Neutrophil (primary cell): ENCODE measurements at regions not wholly inside any gene's neighbourhood (a gene's known extent, or its start where the extent isn't known, plus 50 kb on each side); places are given as distances from the start of the nearest gene placed in this dataset.

Experiments used
- H3K27ac ChIP-seq: fragments of 200-600 bp; sonication (generic); 2 replicates; pipeline ENCODE4 v1.5.1; 2016; ENCODE audit warnings: mild to moderate bottlenecking, moderate library complexity
- H3K27me3 ChIP-seq: fragments of 200-600 bp; sonication (generic); 2 replicates; pipeline ENCODE4 v1.6.0; 2016; ENCODE audit warnings: mild to moderate bottlenecking
- H3K36me3 ChIP-seq: fragments of 200-600 bp; sonication (generic); 2 replicates; pipeline ENCODE4 v1.5.1; 2017
- H3K4me1 ChIP-seq, 2 experiments: fragments of 200-600 bp in 1 of 2; sonication (generic) in 1 of 2; 1 replicate in 1 of 2; 2 replicates in 1 of 2; pipeline versions ENCODE4 v1.5.1 to v1.6.1; 2013 to 2016; ENCODE audit warnings: low read depth in 1 of 2, low read length in 1 of 2, mild to moderate bottlenecking in 1 of 2, moderate library complexity in 1 of 2; ENCODE audit not compliant: control insufficient read depth in 1 of 2, insufficient read depth in 1 of 2
- H3K4me3 ChIP-seq, 2 experiments: fragments of 200-600 bp in 1 of 2; sonication (generic) in 1 of 2; 1 replicate in 1 of 2; 2 replicates in 1 of 2; pipeline ENCODE4 v1.5.1; 2013 to 2016; ENCODE audit warnings: low read depth in 1 of 2, low read length in 1 of 2, mild to moderate bottlenecking in 1 of 2, moderate library complexity in 1 of 2
- H3K9me3 ChIP-seq: fragments of 200-600 bp; sonication (generic); 2 replicates; pipeline ENCODE4 v1.5.1; 2016
- TF ChIP-seq, protein P1 (sequence below): fragments of 200-600 bp; sonication (generic); IDR thresholded peaks from 2 replicates; pipeline ENCODE4 v1.5.1; 2016; ENCODE audit warnings: antibody characterized with exemption

DNA sequence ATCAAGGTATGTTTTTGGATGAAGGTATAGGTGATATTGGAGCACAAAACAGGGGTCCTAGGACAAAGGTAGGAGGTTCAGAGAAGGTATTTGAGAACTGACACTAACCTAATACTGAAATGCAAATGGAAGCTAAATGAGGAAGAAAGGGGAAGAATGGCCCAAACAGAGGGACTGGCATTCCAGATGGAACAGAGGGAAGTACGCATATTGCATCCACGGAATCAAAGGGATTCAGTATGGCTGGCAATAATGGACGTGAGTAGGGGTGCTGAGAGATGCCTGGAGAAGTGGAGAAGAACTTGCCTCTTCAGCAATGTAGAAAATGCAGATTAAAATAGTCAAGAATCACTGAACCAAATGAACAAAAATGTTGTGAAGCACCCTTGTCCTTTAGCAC lies 283.5 kb upstream of the DACH1 start:
- Histone ChIP-seq H3K27me3 (no peaks in the 10 kb centered on the region), H3K27ac (no peak overlapping the region), H3K36me3 (no peaks in the 10 kb centered on the region), H3K4me1 (no peaks in the 10 kb centered on the region), H3K9me3 (no peaks in the 10 kb centered on the region), H3K4me3 (no peak overlapping the region)
- TF ChIP-seq, protein P1, sequence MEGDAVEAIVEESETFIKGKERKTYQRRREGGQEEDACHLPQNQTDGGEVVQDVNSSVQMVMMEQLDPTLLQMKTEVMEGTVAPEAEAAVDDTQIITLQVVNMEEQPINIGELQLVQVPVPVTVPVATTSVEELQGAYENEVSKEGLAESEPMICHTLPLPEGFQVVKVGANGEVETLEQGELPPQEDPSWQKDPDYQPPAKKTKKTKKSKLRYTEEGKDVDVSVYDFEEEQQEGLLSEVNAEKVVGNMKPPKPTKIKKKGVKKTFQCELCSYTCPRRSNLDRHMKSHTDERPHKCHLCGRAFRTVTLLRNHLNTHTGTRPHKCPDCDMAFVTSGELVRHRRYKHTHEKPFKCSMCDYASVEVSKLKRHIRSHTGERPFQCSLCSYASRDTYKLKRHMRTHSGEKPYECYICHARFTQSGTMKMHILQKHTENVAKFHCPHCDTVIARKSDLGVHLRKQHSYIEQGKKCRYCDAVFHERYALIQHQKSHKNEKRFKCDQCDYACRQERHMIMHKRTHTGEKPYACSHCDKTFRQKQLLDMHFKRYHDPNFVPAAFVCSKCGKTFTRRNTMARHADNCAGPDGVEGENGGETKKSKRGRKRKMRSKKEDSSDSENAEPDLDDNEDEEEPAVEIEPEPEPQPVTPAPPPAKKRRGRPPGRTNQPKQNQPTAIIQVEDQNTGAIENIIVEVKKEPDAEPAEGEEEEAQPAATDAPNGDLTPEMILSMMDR = no peak

GRCh38 chr13:72149701-72150100 lies 282.7 kb upstream of the DACH1 start:
- H3K27me3 ChIP-seq = no peaks in the 10 kb centered on the region
- TF ChIP-seq, protein P1 = no peak
- no peaks in the 10 kb centered on the region for H3K4me1 ChIP-seq
- no peaks in the 10 kb centered on the region for H3K9me3 ChIP-seq
- no peak overlapping the region for H3K27ac ChIP-seq
- no peak overlapping the region for H3K4me3 ChIP-seq
- no peaks in the 10 kb centered on the region for H3K36me3 ChIP-seq

DNA sequence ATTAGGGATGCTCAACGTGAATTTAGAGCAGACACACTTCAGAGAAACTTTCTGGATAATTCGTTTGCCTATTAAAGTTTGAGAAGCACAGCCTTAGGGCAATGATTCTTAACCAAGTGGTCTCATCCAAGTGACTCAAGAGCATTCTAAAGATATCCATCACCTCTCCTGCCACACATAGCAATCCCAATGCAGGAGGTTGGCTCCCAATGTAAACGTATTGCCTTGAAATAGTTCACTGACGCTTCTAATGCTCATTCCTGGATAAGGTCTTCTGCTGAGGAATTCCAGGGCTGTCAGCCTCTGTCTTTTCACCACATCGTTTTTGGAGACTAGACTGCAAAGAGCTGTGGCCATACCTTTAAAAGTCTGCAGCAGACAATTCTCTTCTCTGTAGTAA lies 279.8 kb upstream of the DACH1 start:
- no peaks in the 10 kb centered on the region for H3K36me3 ChIP-seq
- no peaks in the 10 kb centered on the region for H3K4me1 ChIP-seq
- H3K27me3 ChIP-seq = no peaks in the 10 kb centered on the region
- no peaks in the 10 kb centered on the region for H3K9me3 ChIP-seq
- H3K27ac ChIP-seq = no peak overlapping the region
- H3K4me3 ChIP-seq = no peak overlapping the region
- TF ChIP-seq, protein P1 = no peak

DNA sequence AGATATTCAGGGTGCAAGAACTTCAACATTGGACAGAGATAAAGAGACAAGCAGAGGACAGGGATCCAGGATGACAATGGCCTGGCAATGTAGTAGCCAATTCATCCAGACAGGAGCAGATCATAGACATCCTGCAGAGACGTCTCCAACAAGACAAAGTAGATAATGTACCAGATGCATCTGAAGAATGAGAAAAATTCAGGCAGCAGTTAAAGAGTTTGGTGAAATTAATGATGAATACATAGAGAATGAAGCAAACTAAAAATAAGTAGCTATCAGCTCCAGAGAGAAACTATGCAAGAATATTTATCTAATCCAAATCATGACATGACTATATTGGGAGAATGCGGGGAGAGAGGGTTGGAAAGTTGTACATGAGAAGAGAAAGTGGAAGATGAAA lies 278.4 kb upstream of the DACH1 start:
- TF ChIP-seq, protein P1 = no peak
- H3K4me1 ChIP-seq = no peaks in the 10 kb centered on the region
- H3K27ac ChIP-seq = no peak overlapping the region
- H3K27me3 ChIP-seq = no peaks in the 10 kb centered on the region
- no peak overlapping the region for H3K4me3 ChIP-seq
- H3K36me3 ChIP-seq = no peaks in the 10 kb centered on the region
- H3K9me3 ChIP-seq = no peaks in the 10 kb centered on the region

GRCh38 chr13:72144636-72145035 lies 277.6 kb upstream of the DACH1 start:
- Histone ChIP-seq H3K27ac (no peak overlapping the region), H3K9me3 (no peaks in the 10 kb centered on the region), H3K4me1 (no peaks in the 10 kb centered on the region), H3K4me3 (no peak overlapping the region), H3K36me3 (no peaks in the 10 kb centered on the region), H3K27me3 (no peaks in the 10 kb centered on the region)
- TF ChIP-seq, protein P1 = no peak
